ENCODE measurements at regions not wholly inside any gene's neighbourhood (a gene's known extent, or its start where the extent isn't known, plus 50 kb on each side); places are given as distances from the start of the nearest gene placed in this dataset.
"Not testable (repeated sequence)": the region's sequence is repeated elsewhere in the genome, so short reads cannot be mapped to it uniquely, and the experiment has no call there.

GRCh38 chr4:9110700-9111099, 59.5 kb upstream of the FAM90A26 start:
- H3K4me3 ChIP-seq (ENCODE audit: low read depth, poor library complexity, severe bottlenecking); intact Hi-C loops (cut with DNase I; ENCODE audit: low total_unique reads); DNase-seq (ENCODE audit: low spot score in 2 of 2): not testable (repeated sequence)
- 91 to 95% methylated on average over 3 of the region's 3 CpGs for WGBS, 2 donors

- H3K4me3 ChIP-seq (ENCODE audit: low read depth, poor library complexity, severe bottlenecking); intact Hi-C loops (cut with DNase I; ENCODE audit: low total_unique reads): not testable (repeated sequence)
- WGBS, 2 donors: 18 to 21% methylated on average over 6 of the region's 6 CpGs
Observed at GRCh38 chr4:9103148-9103524, 67.1 kb upstream of the FAM90A26 start.

GRCh38 chr4:9102471-9103147, 67.6 kb upstream of the FAM90A26 start:
- peak; percentile 47 to 74 for DNase-seq (ENCODE audit: low spot score in 2 of 2)
- intact Hi-C loops (cut with DNase I; ENCODE audit: low total_unique reads); H3K4me3 ChIP-seq (ENCODE audit: low read depth, poor library complexity, severe bottlenecking): not testable (repeated sequence)
- WGBS, 2 donors: 51 to 52% methylated on average over 22 of the region's 22 CpGs

More at GRCh38 chr4:9103148-9103524, 67.1 kb upstream of the FAM90A26 start:
- peak in 1 of 2 donors; percentile 8 for DNase-seq (ENCODE audit: low spot score in 2 of 2)

GRCh38 chr4:9096330-9096729, 73.9 kb upstream of the FAM90A26 start:
- WGBS, 2 donors: 62 to 85% methylated on average over 5 of the region's 5 CpGs
- DNase-seq (ENCODE audit: low spot score in 2 of 2); intact Hi-C loops (cut with DNase I; ENCODE audit: low total_unique reads); H3K4me3 ChIP-seq (ENCODE audit: low read depth, poor library complexity, severe bottlenecking): not testable (repeated sequence)

GRCh38 chr4:9078796-9079195, 91.4 kb upstream of the FAM90A26 start:
- DNase-seq (ENCODE audit: low spot score in 2 of 2); intact Hi-C loops (cut with DNase I; ENCODE audit: low total_unique reads); H3K4me3 ChIP-seq (ENCODE audit: low read depth, poor library complexity, severe bottlenecking): not testable (repeated sequence)
- 89 to 92% methylated on average over 15 of the region's 15 CpGs for WGBS, 2 donors

- intact Hi-C loops (cut with DNase I; ENCODE audit: low total_unique reads); DNase-seq (ENCODE audit: low spot score in 2 of 2); H3K4me3 ChIP-seq (ENCODE audit: low read depth, poor library complexity, severe bottlenecking): not testable (repeated sequence)
- WGBS, 2 donors: 80 to 89% methylated on average over 3 of the region's 3 CpGs
Observed at GRCh38 chr4:9076974-9077373, 93.2 kb upstream of the FAM90A26 start.

- H3K4me3 ChIP-seq (ENCODE audit: low read depth, poor library complexity, severe bottlenecking); DNase-seq (ENCODE audit: low spot score in 2 of 2); intact Hi-C loops (cut with DNase I; ENCODE audit: low total_unique reads): not testable (repeated sequence)
- 84 to 92% methylated on average over 2 of the region's 2 CpGs for WGBS, 2 donors
Observed at GRCh38 chr4:9076486-9076885, 93.7 kb upstream of the FAM90A26 start.

GRCh38 chr4:9073371-9073770, 96.8 kb upstream of the FAM90A26 start:
- DNase-seq (ENCODE audit: low spot score in 2 of 2); intact Hi-C loops (cut with DNase I; ENCODE audit: low total_unique reads); H3K4me3 ChIP-seq (ENCODE audit: low read depth, poor library complexity, severe bottlenecking): not testable (repeated sequence)
- 65 to 72% methylated on average over 6 of the region's 6 CpGs for WGBS, 2 donors

- 47 to 52% methylated on average over 14 of the region's 14 CpGs for WGBS, 2 donors
- H3K4me3 ChIP-seq (ENCODE audit: low read depth, poor library complexity, severe bottlenecking); intact Hi-C loops (cut with DNase I; ENCODE audit: low total_unique reads); DNase-seq (ENCODE audit: low spot score in 2 of 2): not testable (repeated sequence)
Observed at GRCh38 chr4:9072521-9073220, 97.5 kb upstream of the FAM90A26 start.

- WGBS, 2 donors: 88 to 94% methylated on average over 2 of the region's 2 CpGs
- intact Hi-C loops (cut with DNase I; ENCODE audit: low total_unique reads); H3K4me3 ChIP-seq (ENCODE audit: low read depth, poor library complexity, severe bottlenecking); DNase-seq (ENCODE audit: low spot score in 2 of 2): not testable (repeated sequence)
Observed at GRCh38 chr4:9067923-9068322, 102.3 kb upstream of the FAM90A26 start.

GRCh38 chr4:9063612-9064011, 106.6 kb upstream of the FAM90A26 start:
- H3K4me3 ChIP-seq (ENCODE audit: low read depth, poor library complexity, severe bottlenecking); intact Hi-C loops (cut with DNase I; ENCODE audit: low total_unique reads); DNase-seq (ENCODE audit: low spot score in 2 of 2): not testable (repeated sequence)
- WGBS, 2 donors: 76 to 81% methylated on average over 5 of the region's 5 CpGs

- H3K4me3 ChIP-seq (ENCODE audit: low read depth, poor library complexity, severe bottlenecking); DNase-seq (ENCODE audit: low spot score in 2 of 2); intact Hi-C loops (cut with DNase I; ENCODE audit: low total_unique reads): not testable (repeated sequence)
- WGBS, 2 donors: 46 to 49% methylated on average over 3 of the region's 3 CpGs
Observed at GRCh38 chr4:9024866-9025265, 145.3 kb upstream of the FAM90A26 start.

GRCh38 chr4:9009792-9010191, 138.2 kb upstream of the HMX1 start:
- H3K4me3 ChIP-seq (ENCODE audit: low read depth, poor library complexity, severe bottlenecking); DNase-seq (ENCODE audit: low spot score in 2 of 2); intact Hi-C loops (cut with DNase I; ENCODE audit: low total_unique reads): not testable (repeated sequence)
- 84 to 89% methylated on average over 4 of the region's 4 CpGs for WGBS, 2 donors

- H3K4me3 ChIP-seq (ENCODE audit: low read depth, poor library complexity, severe bottlenecking); intact Hi-C loops (cut with DNase I; ENCODE audit: low total_unique reads); DNase-seq (ENCODE audit: low spot score in 2 of 2): not testable (repeated sequence)
- 82 to 85% methylated on average over 4 of the region's 4 CpGs for WGBS, 2 donors
Observed at GRCh38 chr4:9008407-9008806, 136.8 kb upstream of the HMX1 start.

GRCh38 chr4:9001153-9001552, 129.5 kb upstream of the HMX1 start:
- intact Hi-C loops (cut with DNase I; ENCODE audit: low total_unique reads): not testable (repeated sequence)
- 0 to 8% methylated on average over 8 to 21 of the region's 28 CpGs for WGBS, 2 donors

More at GRCh38 chr4:9001153-9001552, 129.5 kb upstream of the HMX1 start:
- DNase-seq (ENCODE audit: low spot score in 2 of 2); H3K4me3 ChIP-seq (ENCODE audit: low read depth, poor library complexity, severe bottlenecking): not testable (repeated sequence)
